ENCODE measurements at regions not wholly inside any gene's neighbourhood (a gene's known extent, or its start where the extent isn't known, plus 50 kb on each side); places are given as distances from the start of the nearest gene placed in this dataset.

DNA sequence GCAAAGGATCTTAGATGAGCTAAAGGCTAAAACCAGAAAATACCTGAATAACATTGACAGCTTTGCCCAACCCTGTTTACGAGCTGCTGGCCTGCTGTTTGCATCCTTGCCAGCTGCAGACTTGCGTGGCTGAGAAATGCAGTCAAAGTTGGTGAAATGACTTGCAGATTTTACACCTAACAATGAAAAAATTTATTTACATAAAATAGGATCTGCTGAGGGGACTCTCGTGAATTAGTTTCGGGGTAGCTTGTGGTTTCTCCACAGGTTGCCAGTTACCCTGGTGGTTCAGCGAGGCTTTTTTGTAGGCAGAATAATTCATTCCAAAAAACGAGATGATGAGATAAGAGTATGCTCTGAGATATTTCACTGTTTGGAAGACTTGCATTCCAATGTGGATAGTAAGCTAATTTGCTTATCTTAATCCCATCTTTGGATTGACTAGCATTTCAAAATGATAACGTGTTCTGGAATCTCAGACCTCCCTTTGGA, 65.7 kb upstream of the FANCC start:
- Histone ChIP-seq H3K27ac (no peak overlapping the region), H3K9ac (no peak overlapping the region), H3K9me3 (ENCODE audit: control insufficient read depth, low read length) (no peaks in the 10 kb centered on the region), H3K4me2 (ENCODE audit: low read length) (no peak overlapping the region), H3K4me3 (ENCODE audit: low read depth, low read length) (no peak overlapping the region), H3K79me2 (no peaks in the 10 kb centered on the region), H3K4me1 (no peaks in the 10 kb centered on the region), H3K27me3 (ENCODE audit: control insufficient read depth, insufficient read depth, low read length) (no peaks in the 10 kb centered on the region), H3K36me3 (ENCODE audit: control insufficient read depth, insufficient read depth, low read length) (no peaks in the 10 kb centered on the region), H2AFZ (no peak overlapping the region)
- TF ChIP-seq, protein P1, sequence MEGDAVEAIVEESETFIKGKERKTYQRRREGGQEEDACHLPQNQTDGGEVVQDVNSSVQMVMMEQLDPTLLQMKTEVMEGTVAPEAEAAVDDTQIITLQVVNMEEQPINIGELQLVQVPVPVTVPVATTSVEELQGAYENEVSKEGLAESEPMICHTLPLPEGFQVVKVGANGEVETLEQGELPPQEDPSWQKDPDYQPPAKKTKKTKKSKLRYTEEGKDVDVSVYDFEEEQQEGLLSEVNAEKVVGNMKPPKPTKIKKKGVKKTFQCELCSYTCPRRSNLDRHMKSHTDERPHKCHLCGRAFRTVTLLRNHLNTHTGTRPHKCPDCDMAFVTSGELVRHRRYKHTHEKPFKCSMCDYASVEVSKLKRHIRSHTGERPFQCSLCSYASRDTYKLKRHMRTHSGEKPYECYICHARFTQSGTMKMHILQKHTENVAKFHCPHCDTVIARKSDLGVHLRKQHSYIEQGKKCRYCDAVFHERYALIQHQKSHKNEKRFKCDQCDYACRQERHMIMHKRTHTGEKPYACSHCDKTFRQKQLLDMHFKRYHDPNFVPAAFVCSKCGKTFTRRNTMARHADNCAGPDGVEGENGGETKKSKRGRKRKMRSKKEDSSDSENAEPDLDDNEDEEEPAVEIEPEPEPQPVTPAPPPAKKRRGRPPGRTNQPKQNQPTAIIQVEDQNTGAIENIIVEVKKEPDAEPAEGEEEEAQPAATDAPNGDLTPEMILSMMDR (IDR thresholded peaks at IDR 0.05): no peak

DNA sequence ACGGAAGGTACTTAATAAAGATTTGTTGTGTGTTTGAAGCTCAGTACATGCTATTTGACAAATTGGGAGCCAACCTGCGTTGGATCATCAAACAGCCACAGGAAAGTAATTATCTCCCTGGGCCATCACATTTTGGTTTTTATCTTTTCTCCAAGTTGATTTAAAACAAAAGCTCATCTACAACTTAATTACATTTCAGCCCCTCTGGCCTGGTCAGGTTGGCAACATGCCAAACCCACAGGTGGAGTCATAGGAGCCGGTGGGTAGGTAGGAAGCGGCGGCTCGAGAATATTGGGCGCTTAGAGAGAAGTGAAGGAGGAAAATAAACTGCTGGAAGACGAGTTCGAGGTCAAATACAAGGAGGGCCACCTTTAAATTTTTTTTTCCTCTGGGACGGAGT, 64.9 kb upstream of the FANCC start:
- no peak overlapping the region for H3K9ac ChIP-seq
- H3K27ac ChIP-seq: no peak overlapping the region
- TF ChIP-seq, protein P1 (IDR thresholded peaks at IDR 0.05): no peak
- no peaks in the 10 kb centered on the region for H3K27me3 ChIP-seq (ENCODE audit: control insufficient read depth, insufficient read depth, low read length)
- H2AFZ ChIP-seq: no peak overlapping the region
- no peaks in the 10 kb centered on the region for H3K36me3 ChIP-seq (ENCODE audit: control insufficient read depth, insufficient read depth, low read length)
- H3K4me1 ChIP-seq: no peaks in the 10 kb centered on the region
- no peaks in the 10 kb centered on the region for H3K79me2 ChIP-seq
- no peaks in the 10 kb centered on the region for H3K9me3 ChIP-seq (ENCODE audit: control insufficient read depth, low read length)
- H3K4me3 ChIP-seq (ENCODE audit: low read depth, low read length): no peak overlapping the region
- no peak overlapping the region for H3K4me2 ChIP-seq (ENCODE audit: low read length)

DNA sequence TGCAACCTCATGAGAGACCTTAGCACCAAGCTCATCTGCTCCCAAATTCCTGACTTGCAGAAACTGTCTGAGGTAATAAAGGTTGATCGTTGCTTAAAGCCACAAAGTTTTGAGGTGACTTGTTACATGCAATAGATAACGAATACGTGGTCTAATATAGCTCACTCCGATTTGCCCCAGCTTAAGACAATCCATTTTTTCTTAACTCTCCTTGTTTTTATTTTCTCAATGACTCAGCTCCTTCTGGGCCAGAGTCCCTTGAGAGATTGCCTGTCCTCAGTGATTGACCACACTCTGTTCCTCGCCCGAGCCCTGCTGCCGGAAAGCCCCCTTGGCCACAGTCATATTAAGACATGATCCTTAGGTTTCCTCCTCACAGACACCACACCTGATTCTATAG, 63.7 kb upstream of the FANCC start:
- Histone ChIP-seq H3K27ac (no peak overlapping the region), H3K4me2 (ENCODE audit: low read length) (no peak overlapping the region), H3K36me3 (ENCODE audit: control insufficient read depth, insufficient read depth, low read length) (no peaks in the 10 kb centered on the region), H2AFZ (no peak overlapping the region), H3K79me2 (no peaks in the 10 kb centered on the region), H3K27me3 (ENCODE audit: control insufficient read depth, insufficient read depth, low read length) (no peaks in the 10 kb centered on the region), H3K4me3 (ENCODE audit: low read depth, low read length) (no peak overlapping the region), H3K9ac (no peak overlapping the region), H3K9me3 (ENCODE audit: control insufficient read depth, low read length) (no peaks in the 10 kb centered on the region), H3K4me1 (no peaks in the 10 kb centered on the region)
- TF ChIP-seq, protein P1 (IDR thresholded peaks at IDR 0.05): no peak

DNA sequence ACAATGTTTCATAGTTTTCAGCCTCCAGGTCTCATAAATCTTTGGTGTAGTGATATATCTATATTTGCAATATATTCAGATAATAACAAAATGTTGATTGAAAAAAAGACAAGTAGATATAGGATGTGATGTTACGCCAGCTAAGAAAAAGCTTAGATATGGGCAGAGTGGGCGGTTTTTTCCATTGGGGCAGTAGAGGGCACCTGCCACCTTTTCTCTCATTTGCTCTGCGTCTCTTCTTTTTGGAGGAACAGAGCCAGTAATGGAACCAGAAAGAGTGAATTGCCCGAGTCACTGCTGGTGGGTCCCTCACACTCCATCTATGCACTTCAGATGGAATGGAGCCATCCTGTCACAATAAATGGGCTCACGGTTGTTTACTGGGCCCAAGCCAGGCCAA, 62.1 kb upstream of the FANCC start:
- H3K27me3 ChIP-seq (ENCODE audit: control insufficient read depth, insufficient read depth, low read length): no peaks in the 10 kb centered on the region
- no peak overlapping the region for H3K9ac ChIP-seq
- H2AFZ ChIP-seq: no peak overlapping the region
- H3K9me3 ChIP-seq (ENCODE audit: control insufficient read depth, low read length): no peaks in the 10 kb centered on the region
- H3K36me3 ChIP-seq (ENCODE audit: control insufficient read depth, insufficient read depth, low read length): no peaks in the 10 kb centered on the region
- no peak overlapping the region for H3K4me2 ChIP-seq (ENCODE audit: low read length)
- no peak overlapping the region for H3K4me3 ChIP-seq (ENCODE audit: low read depth, low read length)
- no peaks in the 10 kb centered on the region for H3K79me2 ChIP-seq
- TF ChIP-seq, protein P1 (IDR thresholded peaks at IDR 0.05): no peak
- no peak overlapping the region for H3K27ac ChIP-seq
- no peaks in the 10 kb centered on the region for H3K4me1 ChIP-seq

DNA sequence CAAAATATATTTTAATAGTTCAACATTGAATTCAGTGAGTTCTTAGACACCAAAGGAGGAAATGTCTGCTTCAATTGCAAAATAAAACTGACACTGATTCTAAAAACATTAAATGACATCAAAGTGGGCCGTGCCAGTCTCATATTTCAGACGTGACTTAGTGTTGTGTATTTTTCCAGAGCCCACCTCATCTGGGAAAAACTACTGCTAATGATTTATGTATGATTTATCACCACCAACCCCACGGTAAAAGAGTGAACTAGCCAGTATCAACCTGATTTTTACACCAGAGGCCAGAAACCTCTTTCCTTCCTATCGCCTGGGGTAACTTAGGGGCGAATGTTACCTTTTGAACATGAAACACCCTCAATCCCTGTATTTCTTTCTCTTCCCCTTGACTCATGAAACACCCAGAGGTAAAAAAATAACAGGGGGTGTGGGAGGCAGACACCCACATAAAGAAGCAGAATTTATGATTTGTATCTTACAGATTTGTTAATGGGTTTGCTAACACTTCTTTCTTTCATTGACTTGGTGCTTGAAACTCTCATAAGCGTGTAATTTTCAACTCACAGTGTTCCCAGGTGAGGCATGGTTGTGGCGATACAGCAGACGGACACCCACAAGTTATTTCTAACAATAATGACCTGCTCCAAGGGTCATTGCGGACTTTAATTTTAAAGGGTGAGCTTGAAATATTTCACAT, 56.4 kb upstream of the FANCC start:
- H3K27ac ChIP-seq: no peak overlapping the region
- no peaks in the 10 kb centered on the region for H3K79me2 ChIP-seq
- no peak overlapping the region for H3K4me2 ChIP-seq (ENCODE audit: low read length)
- TF ChIP-seq, protein P1 (IDR thresholded peaks at IDR 0.05): no peak
- no peaks in the 10 kb centered on the region for H3K9me3 ChIP-seq (ENCODE audit: control insufficient read depth, low read length)
- no peaks in the 10 kb centered on the region for H3K36me3 ChIP-seq (ENCODE audit: control insufficient read depth, insufficient read depth, low read length)
- no peak overlapping the region for H2AFZ ChIP-seq
- H3K9ac ChIP-seq: no peak overlapping the region
- H3K4me1 ChIP-seq: peaks cover 4% of the 10 kb centered on the region
- H3K4me3 ChIP-seq (ENCODE audit: low read depth, low read length): no peak overlapping the region
- H3K27me3 ChIP-seq (ENCODE audit: control insufficient read depth, insufficient read depth, low read length): no peaks in the 10 kb centered on the region
